ENCODE measurements at regions not wholly inside any gene's neighbourhood (a gene's known extent, or its start where the extent isn't known, plus 50 kb on each side); places are given as distances from the start of the nearest gene placed in this dataset.

DNA sequence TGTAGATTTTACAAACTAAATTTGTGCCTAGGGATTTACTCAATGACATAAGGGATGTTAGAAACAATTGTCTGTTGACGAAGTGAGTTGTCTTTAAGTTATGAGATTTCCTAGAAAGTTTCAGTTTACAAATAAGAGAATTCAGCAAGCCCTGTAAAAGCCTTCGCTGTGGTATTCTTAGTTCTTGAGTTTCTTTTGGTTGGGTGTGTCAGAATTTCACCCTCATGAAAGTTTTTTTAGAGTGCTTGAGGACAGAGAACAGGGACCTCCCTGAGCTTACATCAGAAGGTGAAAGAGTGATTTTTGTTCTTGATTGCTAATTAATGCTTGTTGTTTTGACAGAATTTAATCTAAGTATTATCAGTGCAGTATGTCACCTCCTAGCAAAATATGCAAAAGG is 2628.2 kb downstream of the ARAP2 start:
- DNase-seq = no peak
- H3K4me1 ChIP-seq = no peaks in the 10 kb centered on the region
- WGBS, 2 donors = 72 to 82% methylated on average over 2 of the region's 2 CpGs
- TF ChIP-seq, protein P1, sequence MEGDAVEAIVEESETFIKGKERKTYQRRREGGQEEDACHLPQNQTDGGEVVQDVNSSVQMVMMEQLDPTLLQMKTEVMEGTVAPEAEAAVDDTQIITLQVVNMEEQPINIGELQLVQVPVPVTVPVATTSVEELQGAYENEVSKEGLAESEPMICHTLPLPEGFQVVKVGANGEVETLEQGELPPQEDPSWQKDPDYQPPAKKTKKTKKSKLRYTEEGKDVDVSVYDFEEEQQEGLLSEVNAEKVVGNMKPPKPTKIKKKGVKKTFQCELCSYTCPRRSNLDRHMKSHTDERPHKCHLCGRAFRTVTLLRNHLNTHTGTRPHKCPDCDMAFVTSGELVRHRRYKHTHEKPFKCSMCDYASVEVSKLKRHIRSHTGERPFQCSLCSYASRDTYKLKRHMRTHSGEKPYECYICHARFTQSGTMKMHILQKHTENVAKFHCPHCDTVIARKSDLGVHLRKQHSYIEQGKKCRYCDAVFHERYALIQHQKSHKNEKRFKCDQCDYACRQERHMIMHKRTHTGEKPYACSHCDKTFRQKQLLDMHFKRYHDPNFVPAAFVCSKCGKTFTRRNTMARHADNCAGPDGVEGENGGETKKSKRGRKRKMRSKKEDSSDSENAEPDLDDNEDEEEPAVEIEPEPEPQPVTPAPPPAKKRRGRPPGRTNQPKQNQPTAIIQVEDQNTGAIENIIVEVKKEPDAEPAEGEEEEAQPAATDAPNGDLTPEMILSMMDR (IDR thresholded peaks at IDR 0.05) = no peak
- ATAC-seq = no peak
- no peaks in the 10 kb centered on the region for H3K36me3 ChIP-seq
- H3K27ac ChIP-seq = no peak overlapping the region
- H3K9me3 ChIP-seq = peaks cover 0 to 19% (median 0%) of the 10 kb centered on the region in 11 donors
- H3K4me3 ChIP-seq = no peak overlapping the region
- intact Hi-C loops (cut with DNase I) = no loop called here
- H3K27me3 ChIP-seq = no peaks in the 10 kb centered on the region

DNA sequence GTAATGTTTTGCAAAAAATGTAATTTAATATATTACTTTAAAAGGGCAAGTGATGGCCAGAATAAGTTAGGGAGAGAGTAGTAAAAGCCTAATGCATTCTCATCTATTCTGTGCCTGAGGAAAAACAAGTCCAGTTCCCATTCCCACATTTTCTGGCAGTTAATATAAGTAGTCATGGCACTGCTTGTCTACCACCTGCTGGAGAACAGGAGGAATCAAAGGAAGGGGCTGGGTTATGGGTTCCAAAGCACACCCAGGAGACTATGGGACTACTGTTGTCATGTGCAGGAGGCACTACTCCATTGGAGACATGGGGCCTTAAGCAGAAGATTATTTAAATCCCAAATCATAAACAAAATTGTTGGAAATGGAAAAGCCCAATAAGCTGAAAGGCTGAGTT is 2618.6 kb downstream of the ARAP2 start:
- ATAC-seq (no peak), DNase-seq (no peak)
- Histone ChIP-seq H3K27ac (no peak overlapping the region), H3K36me3 (no peaks in the 10 kb centered on the region), H3K4me1 (no peaks in the 10 kb centered on the region), H3K4me3 (no peak overlapping the region), H3K9me3 (peaks cover 0 to 8% (median 0%) of the 10 kb centered on the region in 11 donors), H3K27me3 (no peaks in the 10 kb centered on the region)
- TF ChIP-seq, protein P1 (IDR thresholded peaks at IDR 0.05) = no peak
- intact Hi-C loops (cut with DNase I) = no loop called here

DNA sequence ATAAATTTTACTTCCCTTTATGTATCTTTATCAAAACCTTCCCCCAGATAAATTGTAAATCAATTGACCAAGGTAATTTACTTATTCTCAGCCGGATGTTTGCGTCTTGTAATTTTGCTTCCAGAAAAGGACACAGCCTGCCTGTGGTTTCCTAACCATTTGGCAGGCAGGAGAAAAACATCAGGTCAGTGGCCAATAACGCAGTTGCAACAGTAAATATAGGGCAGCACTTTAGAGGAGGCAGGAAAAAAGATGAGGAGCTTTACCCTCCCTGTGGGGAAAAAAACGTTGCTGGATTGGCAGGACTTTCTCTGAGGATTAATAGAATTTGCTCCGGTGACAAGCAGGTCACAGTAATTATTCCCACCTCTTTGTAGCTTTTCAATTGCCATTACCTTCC is 2618.1 kb downstream of the ARAP2 start:
- H3K27ac ChIP-seq = no peak overlapping the region
- intact Hi-C loops (cut with DNase I) = no loop called here
- H3K9me3 ChIP-seq = peaks cover 0 to 12% (median 0%) of the 10 kb centered on the region in 11 donors
- DNase-seq (no peak), ATAC-seq (no peak)
- no peaks in the 10 kb centered on the region for H3K4me1 ChIP-seq
- no peaks in the 10 kb centered on the region for H3K27me3 ChIP-seq
- H3K4me3 ChIP-seq = no peak overlapping the region
- H3K36me3 ChIP-seq = no peaks in the 10 kb centered on the region
- WGBS, 2 donors = 60 to 73% methylated on average over 5 of the region's 5 CpGs
- TF ChIP-seq, protein P1 (IDR thresholded peaks at IDR 0.05) = no peak

DNA sequence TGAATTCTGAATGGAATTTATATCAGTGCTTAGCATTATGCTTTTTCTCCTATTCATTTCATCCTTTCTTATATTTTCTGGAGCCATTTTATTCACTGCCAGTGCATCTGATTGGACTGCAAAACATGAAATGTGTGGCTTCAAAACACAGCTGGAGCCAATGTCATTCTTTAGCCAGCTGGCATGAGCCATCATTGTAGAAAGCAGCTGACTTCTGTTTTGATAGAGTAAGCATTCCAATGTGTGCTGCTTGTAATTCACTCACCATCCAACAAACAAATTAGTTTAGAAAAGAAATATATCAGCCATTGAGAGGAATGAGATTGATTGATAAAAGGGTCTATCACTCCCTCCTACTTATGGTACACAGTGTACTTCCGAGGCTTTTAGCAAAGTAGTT is 2616.0 kb downstream of the ARAP2 start:
- DNase-seq (no peak), ATAC-seq (no peak)
- intact Hi-C loops (cut with DNase I) = no loop called here
- Histone ChIP-seq H3K27ac (no peak overlapping the region), H3K4me1 (no peaks in the 10 kb centered on the region), H3K9me3 (peaks cover 0 to 22% (median 0%) of the 10 kb centered on the region in 11 donors), H3K4me3 (no peak overlapping the region), H3K27me3 (no peaks in the 10 kb centered on the region), H3K36me3 (no peaks in the 10 kb centered on the region)
- TF ChIP-seq, protein P1 (IDR thresholded peaks at IDR 0.05) = no peak
- 68 to 70% methylated on average over 1 of the region's 1 CpG for WGBS, 2 donors

DNA sequence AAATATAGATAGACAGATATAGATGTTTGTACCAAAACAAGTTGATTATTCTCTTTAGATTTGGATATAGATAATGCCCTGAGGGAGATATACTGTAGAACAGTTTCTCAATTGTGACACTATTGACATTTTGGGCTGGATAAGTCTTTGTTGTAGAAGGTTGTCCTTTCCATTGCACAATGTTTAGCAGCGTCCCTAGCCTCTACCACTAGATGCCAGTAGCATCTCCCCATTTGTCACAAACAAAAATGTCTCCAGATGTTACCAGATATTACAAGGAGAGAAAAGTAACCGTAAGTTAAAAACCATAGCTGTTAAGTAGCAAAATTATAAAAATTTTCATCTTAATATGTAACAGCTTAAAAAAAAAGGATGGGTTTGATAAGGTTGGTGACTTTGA is 2595.3 kb downstream of the ARAP2 start:
- no peaks in the 10 kb centered on the region for H3K4me1 ChIP-seq
- intact Hi-C loops (cut with DNase I) = no loop called here
- TF ChIP-seq, protein P1 (IDR thresholded peaks at IDR 0.05) = peak in 6 of 9 donors; percentile 5 to 28 (median 15)
- H3K27me3 ChIP-seq = no peaks in the 10 kb centered on the region
- 43 to 58% methylated on average over 2 of the region's 2 CpGs for WGBS, 2 donors
- ATAC-seq (no peak), DNase-seq (no peak)
- no peaks in the 10 kb centered on the region for H3K36me3 ChIP-seq
- no peak overlapping the region for H3K4me3 ChIP-seq
- H3K27ac ChIP-seq = no peak overlapping the region
- no peaks in the 10 kb centered on the region for H3K9me3 ChIP-seq
